ENCODE measurements at regions not wholly inside any gene's neighbourhood (a gene's known extent, or its start where the extent isn't known, plus 50 kb on each side); places are given as distances from the start of the nearest gene placed in this dataset.

DNA sequence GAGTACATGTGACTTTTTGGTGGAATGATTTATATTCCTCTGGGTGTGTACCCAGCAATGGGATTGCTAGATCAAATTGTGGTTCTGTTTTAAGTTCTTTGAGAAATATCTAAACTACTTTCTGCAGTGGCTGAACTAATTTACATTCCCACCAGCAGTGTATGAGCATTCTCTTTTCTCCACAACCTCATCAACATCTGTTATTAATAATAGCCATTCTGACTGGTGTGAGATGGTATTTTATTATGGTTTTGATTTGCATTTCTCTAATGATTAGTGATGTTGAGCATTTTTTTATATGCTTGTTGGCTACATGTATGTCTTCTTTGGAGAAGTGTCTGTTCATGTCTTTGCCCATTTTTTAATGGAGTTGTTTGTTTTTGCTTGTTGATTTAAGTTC, 267.4 kb upstream of the NT5C1B start:
- no peak for DNase-seq

DNA sequence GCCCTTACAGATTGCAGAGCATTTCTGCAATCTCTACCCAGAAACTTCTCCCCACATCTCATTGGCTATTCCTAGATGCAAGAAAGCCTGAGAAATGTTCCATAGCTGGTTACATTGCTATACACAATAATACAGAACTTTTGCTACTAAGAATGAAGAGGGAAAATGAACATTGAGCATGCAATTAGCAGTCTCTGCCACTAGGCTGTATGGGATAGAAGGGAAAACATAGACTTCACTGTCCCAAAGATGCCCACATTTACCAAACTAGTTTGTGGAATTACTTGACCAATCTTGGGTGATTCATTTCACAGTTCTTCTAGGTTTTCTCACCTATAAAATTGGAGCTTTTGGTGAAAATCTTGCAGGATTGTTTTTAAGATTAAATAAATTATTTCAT, 265.7 kb upstream of the NT5C1B start:
- no peak for DNase-seq

DNA sequence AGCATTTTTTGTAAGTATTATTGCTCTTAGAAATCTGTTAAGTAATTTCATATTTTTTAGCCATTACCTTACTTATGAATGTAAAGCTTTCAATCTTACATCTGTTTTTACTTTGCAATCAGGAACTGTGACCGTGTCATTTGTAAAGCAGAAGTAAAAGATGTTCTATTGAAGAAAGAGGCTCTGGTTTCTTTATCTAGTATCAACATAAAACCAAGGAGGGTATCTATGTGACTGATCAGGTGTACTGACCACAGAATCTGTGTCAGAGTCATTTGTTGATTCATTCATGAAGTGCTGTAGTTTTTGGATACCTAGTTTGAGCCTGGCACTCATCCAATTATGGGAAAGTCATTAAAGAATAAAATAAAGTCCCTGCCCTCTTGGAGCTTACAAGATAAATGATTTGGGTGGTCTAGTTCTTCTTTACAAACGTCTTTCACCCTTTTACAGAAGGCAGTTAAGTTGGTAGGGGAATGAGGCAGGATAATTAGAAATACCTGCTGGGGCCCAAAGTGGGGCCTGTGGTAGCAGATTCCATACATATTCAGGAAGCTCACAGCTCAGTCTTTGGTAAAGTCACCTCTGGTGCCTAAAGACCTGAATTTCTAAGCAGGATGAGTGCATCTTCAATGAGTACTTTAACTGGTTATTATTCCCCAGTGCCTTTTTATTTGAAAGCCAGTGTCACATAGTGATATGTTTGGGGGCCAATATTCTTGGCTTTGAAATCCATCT, 260.6 kb upstream of the NT5C1B start:
- DNase-seq = no peak

DNA sequence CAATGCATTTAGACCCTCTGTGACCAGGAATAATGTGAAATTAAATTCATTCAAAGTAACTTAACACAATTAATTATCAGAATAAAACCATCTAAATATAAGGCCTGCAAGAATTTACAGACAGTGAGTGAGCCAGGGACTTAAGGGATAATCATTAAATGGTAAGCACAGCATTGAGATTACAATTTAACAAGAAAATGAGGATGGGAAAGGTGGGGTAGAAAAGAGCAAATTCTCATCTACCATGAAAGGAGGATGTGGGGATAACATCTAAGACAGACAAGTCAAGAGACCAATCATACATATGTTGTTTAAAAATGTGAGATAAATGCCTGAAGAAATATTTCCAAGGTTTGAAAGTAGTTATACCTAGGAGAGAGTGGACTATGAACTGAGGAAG, 259.3 kb upstream of the NT5C1B start:
- no peak for DNase-seq

DNA sequence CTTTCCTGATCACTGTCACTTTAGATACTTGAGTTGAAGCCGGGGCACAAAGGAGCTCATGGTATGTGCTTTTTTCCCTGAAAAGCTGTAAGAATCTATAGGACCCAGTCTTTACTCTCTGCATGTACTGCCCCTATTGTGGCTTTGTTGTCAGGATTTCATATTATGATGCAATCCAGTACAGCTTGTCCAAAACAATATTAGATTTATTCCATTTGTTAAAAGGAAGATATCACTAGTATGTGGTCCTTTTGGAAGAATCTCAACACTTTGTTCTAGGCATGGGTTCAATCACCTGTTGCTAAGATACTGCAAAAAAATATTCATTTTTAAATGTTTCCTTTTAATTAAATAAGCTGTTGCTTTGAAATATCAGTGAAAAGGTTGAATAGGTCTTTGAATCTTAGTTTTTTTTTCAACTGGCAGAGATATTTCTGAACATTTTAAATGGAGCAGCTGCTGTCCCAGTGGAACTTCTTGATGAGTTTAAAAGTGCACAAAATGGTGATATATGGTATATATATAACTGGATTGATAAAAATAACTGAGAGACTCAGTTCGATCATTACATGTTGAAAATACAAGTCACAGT, 256.6 kb upstream of the NT5C1B start:
- no peak for DNase-seq

DNA sequence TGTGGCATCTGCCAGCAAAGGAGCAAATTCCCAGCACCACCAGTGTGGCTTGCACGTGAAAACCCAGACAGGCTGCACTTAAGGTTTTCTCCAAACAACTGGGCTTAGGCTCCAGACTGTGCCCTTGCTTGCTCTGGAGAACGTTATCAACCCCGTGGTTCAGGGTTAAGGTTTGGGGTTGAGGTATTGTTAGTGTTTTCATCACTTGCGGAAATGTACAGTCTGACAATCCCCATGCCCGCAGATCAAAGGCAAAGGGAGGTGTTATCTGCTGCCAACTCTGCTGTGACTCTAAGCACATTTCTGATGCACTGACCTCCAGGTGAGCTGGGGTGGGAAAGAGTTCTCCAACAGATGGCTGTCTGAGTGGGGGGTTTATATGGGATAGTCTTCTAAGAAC, 253.5 kb upstream of the NT5C1B start:
- no peak for DNase-seq

DNA sequence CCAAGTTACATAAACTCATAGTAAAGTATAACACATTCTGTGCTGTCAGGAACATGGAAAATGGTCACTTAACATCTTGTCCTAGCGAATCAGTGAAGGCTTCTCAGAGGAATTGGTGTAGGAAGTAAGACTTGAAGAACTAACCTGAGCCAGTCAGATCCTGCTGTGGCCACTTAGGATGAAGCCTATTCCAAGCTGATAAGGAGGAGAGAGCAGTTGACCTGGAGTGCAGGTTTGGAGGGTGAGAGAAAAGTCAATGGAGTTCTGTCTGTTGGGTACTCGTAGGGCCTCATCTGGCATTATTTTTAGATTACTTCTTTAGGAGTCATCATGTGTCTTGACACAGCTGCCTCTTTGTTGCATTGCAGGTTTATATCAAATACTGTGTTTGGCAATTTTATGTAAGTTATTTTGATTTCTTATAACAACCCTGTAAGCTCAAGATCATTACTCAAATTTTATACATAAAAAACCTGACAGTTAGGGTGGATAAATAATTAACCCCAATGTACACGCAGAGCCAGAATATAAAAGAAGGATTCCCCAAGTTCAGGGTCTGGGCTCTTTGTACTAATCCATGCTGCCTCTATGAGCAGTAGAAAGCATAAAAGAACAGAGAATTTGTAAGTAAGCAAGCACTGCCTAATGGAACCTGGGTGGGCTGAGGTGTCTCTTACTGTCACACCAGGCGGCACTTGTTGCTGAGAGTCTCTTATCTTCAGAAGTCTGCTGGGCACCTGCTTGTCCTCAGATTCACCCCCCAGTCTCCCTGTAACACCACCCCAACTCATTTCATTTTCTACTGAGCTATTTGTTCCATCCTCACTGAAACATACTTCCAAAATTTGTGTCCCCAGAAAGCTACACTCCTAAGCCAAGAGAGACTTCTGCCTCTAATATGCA, 252.1 kb upstream of the NT5C1B start:
- no peak for DNase-seq

DNA sequence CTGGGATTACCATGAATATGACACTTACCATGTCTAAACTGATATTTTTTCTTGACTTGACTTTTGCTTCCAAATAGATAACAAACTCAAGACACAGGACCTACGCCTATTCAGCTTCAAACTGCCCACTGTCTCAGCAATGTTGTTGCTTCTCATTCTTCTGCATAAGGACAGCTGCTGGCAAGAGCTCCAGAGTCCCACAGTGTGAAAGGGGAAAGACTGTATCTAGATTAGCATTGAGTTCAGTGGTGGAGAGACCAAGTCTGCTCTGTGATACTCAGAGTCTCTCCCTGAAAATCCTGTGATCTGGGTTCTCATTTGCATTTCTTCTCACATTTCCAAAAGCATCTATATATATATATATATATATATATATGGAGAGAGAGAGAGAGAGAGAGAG, 247.9 kb upstream of the NT5C1B start:
- no peak for DNase-seq

DNA sequence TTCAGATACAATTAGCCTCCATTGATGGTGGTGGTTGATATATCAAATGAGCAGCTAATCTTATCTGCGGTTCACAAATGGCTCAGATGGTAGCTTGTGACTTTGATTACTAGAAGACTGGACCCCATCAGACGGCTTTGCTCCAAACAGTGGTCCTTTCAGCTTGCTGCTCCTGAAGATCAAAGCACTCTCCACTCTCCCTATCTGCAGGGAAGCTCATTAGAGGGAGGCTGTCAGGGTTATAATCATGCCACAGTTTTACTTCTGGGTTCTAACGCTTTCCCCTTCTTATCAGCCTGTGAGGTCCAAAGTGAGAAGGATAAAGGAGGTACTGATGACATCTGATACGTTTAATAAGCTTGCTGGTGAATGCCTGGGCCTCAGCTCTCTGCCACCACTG, 247.1 kb upstream of the NT5C1B start:
- no peak for DNase-seq

DNA sequence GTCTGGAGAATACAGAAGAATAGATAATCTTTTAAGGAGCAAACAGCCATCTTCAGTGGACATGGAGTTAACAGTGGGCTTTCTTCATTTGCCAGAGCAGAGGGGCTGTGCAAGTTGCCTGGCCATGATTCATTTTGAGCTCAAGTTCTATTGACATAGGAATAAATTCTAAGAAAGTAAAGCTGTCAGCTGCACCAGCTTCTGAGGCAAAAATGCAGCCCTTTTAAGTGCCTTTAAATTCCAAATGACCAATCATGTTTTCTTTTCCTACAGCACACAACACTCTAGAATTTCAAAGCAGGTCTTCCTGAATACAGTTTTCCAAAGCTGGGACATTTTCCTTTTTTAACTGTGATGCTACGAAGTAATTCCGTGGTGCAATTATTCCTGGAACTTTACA, 246.4 kb upstream of the NT5C1B start:
- no peak for DNase-seq

DNA sequence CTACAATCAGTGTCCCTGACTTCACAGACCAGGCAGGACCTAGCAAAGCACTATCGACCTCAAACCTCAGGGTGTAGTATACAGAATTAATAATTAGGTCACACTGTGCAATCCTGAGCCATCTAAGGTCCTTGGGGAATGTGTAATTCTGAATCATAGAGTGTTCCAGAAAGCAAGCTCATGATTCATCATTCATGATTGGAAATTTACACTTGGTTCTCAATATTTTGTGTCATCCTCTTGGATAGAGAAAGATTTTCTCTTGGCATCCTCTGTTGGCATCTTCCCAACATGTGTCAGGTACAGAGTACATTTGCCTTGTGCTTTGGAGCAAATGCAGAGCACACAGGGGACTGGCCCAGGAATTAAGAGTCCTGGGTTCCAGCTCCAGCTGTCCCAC, 245.0 kb upstream of the NT5C1B start:
- DNase-seq = no peak

DNA sequence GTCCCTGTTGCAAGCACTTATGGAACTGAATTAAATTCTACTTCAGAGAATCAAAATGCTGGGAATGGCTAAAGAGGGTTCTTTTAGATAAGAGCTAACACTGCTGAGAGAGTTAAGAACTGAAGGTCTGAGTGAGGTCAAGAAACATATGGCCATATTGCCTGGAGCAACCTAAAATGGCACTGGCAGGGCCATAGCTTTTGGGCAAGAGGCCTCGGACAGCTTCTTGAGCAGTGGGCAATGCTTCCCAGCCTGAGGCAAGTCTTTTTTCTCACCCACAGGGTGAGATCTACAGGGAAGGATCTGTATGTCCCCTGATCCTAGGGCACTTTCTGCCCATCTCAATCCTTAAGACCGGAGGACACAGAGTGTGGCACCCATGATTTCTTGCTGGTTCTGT, 244.6 kb upstream of the NT5C1B start:
- DNase-seq = no peak

DNA sequence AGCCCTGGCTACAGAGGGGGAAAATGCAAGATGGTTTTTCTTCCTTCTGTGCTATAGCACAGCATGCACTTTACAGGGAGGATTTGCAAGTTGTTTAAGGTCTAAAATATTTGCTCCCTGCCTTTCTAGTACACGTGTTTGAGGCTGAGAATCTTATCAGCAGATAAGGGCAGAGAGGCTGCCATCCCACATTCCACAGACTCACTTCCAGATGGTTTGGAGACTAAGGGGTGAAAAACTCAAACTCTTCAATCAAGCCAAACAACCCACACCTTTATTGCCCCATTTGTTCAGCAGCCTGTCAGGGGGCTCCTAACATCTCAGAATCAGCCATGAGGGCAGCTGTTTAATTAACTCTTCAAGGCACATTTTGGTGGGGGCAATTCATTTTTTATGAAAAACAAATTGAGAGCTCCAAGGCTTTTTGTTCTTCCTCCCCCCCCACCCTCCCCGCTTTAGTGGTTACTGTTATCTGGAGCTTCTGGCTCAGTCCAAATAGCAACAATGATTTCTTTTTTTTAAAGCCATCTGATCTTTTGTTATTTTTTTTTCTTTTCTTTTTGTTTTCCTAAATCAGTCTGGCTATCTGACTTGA, 242.6 kb upstream of the NT5C1B start:
- no peak for DNase-seq

DNA sequence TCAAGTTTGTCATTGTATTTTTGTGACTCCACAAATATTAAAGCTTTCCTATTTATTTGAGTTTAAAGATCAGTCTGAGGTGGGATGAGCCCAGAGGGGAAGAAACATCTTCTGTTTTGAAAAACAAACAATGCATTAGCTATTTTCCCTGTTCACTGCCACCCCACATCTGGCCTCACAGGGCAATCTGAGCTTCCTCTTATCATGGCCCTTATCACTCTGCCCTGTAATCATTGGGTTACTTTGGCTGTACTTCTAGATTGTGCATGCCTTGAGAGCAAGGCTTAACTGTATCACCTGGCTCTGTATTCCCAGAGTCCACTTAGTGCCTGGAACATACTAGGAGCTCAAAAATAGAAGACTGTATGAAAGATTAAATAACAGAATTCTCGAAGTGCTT, 241.6 kb upstream of the NT5C1B start:
- DNase-seq = no peak

DNA sequence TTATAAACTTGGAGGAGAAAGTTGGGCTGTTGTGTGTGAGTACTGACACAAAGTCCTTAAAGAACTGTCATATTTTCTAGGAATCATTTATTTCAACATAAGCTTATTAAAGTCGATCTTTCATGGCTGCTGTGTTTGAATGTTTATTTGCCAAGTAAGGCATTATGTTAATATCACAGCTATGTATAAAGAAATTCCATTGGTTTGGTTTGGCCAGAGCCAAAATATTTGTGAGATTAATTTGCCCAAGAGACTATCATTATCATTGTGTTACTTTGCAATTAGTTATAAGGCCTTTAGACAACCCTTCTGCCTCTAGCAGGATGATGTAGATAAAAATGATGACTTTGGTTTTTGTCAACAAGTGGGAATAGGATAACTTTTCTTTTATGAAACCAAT, 240.6 kb upstream of the NT5C1B start:
- no peak for DNase-seq

DNA sequence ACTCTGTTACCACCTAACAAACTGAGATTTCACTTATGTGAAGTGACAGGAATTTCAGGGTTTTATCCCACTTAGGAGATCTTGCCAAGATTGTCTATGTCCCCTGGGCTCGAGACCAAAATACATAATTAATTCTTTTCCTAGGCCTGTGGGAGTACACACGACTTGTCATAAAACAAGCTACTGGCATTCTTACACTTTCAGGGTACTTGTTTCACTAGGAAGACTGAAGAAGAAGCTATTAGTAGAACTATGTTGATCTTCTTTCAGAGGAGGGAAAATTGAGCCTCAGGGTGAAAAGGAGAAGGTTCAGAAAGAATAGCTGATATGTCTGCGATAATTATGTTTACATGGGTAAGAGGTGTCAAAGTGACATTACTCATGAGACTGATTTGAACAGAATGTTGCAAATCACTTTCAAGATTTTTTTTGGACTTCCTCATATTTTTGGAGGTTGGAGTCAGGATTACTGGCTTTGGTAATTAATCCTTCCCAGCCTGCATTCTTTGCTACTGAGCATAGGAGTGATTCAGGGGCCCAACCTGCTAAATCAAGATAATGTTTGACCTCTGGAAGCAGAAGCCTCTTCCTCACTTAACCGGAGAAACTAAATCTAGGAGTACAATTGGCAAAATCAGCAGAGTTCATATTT, 240.0 kb upstream of the NT5C1B start:
- DNase-seq = no peak

DNA sequence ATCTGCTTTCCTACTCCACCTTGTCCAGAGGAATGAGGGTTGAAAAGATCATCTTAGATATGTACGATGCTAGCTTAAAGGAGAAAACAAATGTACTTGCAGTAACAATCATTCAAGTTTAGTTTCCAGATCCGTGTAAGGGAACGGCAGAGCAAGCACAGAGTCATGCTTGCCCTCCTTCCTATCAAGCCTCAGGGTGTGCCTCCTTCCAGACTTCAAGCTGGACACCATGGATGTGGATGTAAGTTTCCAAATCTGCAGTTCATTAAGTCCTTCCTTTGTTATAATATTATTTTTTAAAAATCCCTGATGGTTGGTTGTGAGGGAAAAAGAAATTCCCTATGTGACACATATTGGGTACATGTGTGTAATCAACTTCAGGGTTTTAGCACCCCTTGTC, 238.9 kb upstream of the NT5C1B start:
- DNase-seq = no peak

DNA sequence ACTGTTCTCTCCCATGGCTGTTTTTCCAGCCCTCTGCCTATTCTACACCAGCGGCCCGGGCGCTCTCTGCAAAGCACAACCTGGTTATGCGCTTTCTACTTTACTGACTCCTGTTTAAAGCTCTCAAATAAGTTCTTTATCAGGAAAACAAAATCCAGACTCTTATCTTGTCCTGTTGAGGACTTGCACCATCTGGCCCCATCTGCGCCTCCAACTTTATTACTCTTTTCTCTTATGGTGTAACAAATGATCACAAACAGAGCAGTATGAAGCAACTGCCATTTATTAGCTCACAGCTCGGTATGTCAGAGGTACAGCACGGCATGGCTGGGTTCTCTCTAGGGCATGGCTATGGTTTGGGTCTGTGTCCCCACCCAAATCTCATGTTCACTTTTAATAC, 236.5 kb upstream of the NT5C1B start:
- DNase-seq = no peak

DNA sequence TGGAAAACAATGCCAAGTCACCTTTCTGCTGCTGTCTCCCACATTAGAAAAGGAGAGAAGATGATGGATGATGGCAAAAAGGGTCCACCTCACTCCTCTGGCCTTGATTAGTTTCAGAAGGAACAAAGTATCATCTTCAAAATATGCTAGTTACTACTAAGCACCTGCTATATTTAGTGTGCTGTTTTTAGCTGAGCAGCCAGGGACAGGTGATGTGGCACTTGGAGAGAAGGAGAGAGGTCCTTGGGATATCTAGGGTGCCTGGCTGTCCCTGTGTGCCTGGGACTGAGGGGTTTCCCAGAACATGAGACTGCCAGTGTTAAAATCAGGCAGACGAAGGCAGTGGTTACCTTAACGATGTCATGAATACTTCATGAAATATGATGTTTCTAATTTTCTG, 235.5 kb upstream of the NT5C1B start:
- DNase-seq = no peak

DNA sequence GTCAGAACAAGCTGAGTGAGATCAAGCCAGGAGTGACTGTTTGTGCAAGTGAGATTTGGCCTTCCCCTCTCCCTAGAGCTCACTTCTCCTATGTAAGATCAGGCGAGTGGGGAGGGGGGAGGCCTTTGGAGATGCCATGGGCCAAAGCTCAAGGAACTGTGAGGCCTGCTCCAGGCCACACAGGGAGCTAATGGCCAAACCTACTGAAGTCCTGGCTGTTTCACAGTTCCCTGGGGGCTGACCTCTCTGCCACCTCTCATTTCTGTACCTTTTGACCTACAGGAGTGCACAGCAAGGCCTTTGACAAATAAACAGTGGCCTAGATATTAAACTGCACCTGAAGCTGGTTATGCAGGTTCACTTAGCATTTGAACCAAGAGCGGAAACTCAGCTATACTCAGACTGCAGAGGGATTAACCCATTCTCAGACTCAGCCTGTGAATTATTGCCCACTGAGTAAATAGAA, 235.0 kb upstream of the NT5C1B start:
- DNase-seq = no peak

DNA sequence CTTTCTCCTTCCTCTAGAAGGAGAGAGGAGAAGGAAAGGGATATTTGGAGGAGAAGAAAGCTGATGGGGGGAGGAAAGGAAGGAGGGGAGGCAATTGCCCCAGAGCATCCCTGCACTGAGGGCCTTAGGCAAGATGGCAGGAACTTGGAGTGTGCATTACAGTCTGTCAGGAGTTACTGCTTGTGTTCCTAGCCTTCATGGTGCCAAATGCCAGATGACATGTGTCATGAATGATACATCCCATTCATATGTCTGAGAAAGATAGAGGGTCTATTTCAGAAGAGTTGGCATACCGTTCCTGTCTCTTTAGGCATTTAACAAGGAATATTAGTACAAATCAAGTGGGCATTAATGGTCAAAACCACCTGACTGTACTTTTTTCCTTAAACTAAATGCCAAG, 232.1 kb upstream of the NT5C1B start:
- DNase-seq = no peak

DNA sequence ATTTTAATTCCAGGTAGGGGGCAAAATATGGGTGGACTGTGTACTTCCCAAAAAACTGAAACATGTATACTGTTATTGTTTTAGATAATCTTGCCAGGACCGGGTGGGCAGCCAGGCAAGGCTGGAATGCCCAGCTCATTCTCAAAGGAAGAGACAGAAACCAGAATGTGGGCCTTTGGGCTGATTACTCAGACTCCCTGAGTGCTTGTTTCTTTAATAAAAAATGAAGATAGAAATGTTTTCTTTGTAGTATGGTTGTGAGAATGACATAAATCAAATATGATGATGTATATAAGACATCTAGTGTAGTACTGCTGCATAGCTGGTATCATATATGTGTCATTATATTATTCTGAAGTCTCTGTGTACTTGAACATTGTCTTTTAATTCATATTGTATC, 231.6 kb upstream of the NT5C1B start:
- DNase-seq = no peak

DNA sequence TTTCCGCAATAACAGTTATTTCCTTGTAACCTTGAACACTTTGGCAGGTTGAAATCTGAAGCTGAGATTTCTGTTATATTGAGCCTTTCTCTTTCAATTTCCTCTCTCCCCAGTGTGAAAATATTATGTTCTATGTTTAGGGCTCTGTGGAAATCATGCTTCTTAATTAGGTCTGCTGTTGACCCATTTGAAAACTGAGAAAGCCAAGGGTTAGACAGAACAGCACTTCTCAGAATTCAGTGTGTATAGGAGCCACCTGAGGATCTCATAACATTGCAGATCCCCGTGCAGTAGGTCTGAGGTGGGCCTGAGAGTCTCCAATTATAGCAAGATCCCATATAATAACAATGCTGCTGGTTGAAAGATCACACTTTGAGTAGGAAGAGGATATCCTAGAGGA, 230.2 kb upstream of the NT5C1B start:
- no peak for DNase-seq

Data from NCI-H1417 treated with DMSO at 0.1 percent for 48 hours (cell line).